WTC11 (cell line): ENCODE measurements at regions not wholly inside any gene's neighbourhood (a gene's known extent, or its start where the extent isn't known, plus 50 kb on each side); places are given as distances from the start of the nearest gene placed in this dataset.

ENCODE experiments used
- CBFB ChIP-seq: sonication (generic); formaldehyde crosslinking; IDR thresholded peaks from 2 replicates; pipeline ENCODE4 v1.8.1; 2022; ENCODE audit warnings: mild to moderate bottlenecking, low read depth, missing genetic modification reagents
- CREB1 ChIP-seq: sonication (generic); formaldehyde crosslinking; IDR thresholded peaks from 2 replicates; pipeline ENCODE4 v1.8.0; 2023; ENCODE audit warnings: mild to moderate bottlenecking, missing genetic modification reagents
- KAT7 ChIP-seq: sonication (generic); formaldehyde crosslinking; IDR thresholded peaks from 2 replicates; pipeline ENCODE4 v1.8.1; 2023; ENCODE audit warnings: missing genetic modification reagents, mild to moderate bottlenecking, borderline replicate concordance
- ZNF416 ChIP-seq: fragments of 250-450 bp; sonication (Bioruptor Pico); IDR thresholded peaks from 2 replicates; pipeline ENCODE4 v1.9.0; 2021; ENCODE audit warnings: mild to moderate bottlenecking, inconsistent platforms
- ZNF425 ChIP-seq: fragments of 250-450 bp; sonication (Bioruptor Pico); conservative IDR thresholded peaks from 2 replicates; pipeline ENCODE4 v1.9.0; 2021; ENCODE audit warnings: mild to moderate bottlenecking
- TF ChIP-seq, protein P1 (sequence below): fragments of 200-600 bp; IDR thresholded peaks from 2 replicates; pipeline ENCODE4 v1.8.0; 2022; ENCODE audit warnings: antibody characterized with exemption
- TF ChIP-seq, protein P2 (sequence below): sonication (generic); formaldehyde crosslinking; IDR thresholded peaks from 2 replicates; pipeline ENCODE4 v1.8.1; 2023; ENCODE audit warnings: mild to moderate bottlenecking, missing genetic modification reagents
- TF ChIP-seq, protein P3 (sequence below): sonication (generic); formaldehyde crosslinking; IDR thresholded peaks from 2 replicates; pipeline ENCODE4 v1.8.0; 2022; ENCODE audit warnings: mild to moderate bottlenecking, missing genetic modification reagents

DNA sequence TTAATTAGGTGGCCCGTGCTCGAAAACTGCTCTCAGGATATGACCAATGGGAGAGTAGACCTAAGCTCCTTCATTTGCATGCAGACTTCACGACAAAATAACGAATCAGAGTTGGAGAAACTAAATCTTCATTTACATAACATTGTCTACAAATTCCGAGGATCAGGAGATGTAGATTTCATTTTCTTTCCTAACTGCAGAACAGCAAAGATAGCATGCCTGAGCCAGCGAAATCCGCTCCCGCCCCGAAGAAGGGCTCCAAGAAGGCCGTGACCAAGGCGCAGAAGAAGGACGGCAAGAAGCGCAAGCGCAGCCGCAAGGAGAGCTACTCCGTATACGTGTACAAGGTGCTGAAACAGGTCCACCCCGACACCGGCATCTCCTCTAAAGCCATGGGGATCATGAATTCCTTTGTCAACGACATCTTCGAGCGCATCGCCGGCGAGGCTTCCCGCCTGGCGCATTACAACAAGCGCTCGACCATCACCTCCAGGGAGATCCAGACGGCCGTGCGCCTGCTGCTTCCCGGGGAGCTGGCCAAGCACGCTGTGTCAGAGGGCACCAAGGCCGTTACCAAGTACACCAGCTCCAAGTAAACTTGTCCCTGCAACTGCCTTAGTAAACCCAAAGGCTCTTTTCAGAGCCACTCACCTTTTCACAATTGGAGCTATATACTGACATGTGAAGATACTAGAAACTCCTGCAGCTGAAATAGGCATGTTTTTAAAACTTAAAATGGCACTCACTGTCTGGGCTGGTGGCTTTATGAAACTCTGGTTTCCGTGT is 96.5 kb downstream of the HFE start:
- TF ChIP-seq, protein P1, sequence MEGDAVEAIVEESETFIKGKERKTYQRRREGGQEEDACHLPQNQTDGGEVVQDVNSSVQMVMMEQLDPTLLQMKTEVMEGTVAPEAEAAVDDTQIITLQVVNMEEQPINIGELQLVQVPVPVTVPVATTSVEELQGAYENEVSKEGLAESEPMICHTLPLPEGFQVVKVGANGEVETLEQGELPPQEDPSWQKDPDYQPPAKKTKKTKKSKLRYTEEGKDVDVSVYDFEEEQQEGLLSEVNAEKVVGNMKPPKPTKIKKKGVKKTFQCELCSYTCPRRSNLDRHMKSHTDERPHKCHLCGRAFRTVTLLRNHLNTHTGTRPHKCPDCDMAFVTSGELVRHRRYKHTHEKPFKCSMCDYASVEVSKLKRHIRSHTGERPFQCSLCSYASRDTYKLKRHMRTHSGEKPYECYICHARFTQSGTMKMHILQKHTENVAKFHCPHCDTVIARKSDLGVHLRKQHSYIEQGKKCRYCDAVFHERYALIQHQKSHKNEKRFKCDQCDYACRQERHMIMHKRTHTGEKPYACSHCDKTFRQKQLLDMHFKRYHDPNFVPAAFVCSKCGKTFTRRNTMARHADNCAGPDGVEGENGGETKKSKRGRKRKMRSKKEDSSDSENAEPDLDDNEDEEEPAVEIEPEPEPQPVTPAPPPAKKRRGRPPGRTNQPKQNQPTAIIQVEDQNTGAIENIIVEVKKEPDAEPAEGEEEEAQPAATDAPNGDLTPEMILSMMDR: no peak
- TF ChIP-seq, protein P2, sequence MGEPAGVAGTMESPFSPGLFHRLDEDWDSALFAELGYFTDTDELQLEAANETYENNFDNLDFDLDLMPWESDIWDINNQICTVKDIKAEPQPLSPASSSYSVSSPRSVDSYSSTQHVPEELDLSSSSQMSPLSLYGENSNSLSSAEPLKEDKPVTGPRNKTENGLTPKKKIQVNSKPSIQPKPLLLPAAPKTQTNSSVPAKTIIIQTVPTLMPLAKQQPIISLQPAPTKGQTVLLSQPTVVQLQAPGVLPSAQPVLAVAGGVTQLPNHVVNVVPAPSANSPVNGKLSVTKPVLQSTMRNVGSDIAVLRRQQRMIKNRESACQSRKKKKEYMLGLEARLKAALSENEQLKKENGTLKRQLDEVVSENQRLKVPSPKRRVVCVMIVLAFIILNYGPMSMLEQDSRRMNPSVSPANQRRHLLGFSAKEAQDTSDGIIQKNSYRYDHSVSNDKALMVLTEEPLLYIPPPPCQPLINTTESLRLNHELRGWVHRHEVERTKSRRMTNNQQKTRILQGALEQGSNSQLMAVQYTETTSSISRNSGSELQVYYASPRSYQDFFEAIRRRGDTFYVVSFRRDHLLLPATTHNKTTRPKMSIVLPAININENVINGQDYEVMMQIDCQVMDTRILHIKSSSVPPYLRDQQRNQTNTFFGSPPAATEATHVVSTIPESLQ (CRISPR knock-in tag): no peak
- TF ChIP-seq, protein P3, sequence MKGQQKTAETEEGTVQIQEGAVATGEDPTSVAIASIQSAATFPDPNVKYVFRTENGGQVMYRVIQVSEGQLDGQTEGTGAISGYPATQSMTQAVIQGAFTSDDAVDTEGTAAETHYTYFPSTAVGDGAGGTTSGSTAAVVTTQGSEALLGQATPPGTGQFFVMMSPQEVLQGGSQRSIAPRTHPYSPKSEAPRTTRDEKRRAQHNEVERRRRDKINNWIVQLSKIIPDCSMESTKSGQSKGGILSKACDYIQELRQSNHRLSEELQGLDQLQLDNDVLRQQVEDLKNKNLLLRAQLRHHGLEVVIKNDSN: no peak; the same call in 1 of the 2 replicates
- TF ChIP-seq CREB1 (CRISPR knock-in tag) (no peak), KAT7 (no peak), ZNF425 (CRISPR knock-in tag) (no peak), ZNF416 (CRISPR knock-in tag) (no peak), CBFB (CRISPR knock-in tag) (no peak)
